ENCODE measurements at regions not wholly inside any gene's neighbourhood (a gene's known extent, or its start where the extent isn't known, plus 50 kb on each side); places are given as distances from the start of the nearest gene placed in this dataset.
A peak's percentile ranks its signal among the peaks of the same experiment; 100 is the strongest.

DNA sequence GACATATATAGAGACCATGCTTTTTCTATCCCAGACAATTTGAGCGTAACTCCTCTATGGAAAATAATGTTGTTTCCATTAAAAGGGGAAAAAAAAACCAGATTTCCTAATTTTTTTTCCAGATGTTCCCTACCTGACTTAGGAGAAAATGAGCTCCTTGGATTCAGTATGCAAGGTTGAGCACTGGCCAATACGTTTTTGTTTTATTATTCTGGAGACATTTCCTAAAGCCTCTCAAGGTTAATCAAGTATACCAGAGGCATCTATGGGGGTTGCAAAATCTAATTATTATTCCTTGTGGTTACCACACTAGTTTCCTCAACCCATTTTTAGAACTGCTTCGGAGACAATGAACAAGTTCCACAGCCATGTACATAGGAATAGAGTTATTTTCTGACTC is 291.3 kb downstream of the SLC16A7 start:
- H3K4me3 ChIP-seq, result no peak overlapping the region
- no peak for DNase-seq
- H4K20me1 ChIP-seq (ENCODE audit: insufficient read depth), result no peaks in the 10 kb centered on the region
- no peaks in the 10 kb centered on the region for H3K9me2 ChIP-seq (ENCODE audit: insufficient read depth)
- in situ Hi-C loops (cut with MboI), result no loop called here
- H3K36me3 ChIP-seq (ENCODE audit: low read depth), result no peaks in the 10 kb centered on the region
- H3K4me2 ChIP-seq (ENCODE audit: unreplicated experiment), result no peak overlapping the region
- H3K27me3 ChIP-seq (replicated peaks; ENCODE audit: insufficient read depth), result no peaks in the 10 kb centered on the region
- H3K9ac ChIP-seq, result no peak overlapping the region
- no peaks in the 10 kb centered on the region for H3K79me2 ChIP-seq (ENCODE audit: insufficient read depth)
- H3K4me1 ChIP-seq (ENCODE audit: insufficient read depth), result no peaks in the 10 kb centered on the region
- H3F3A ChIP-seq (ENCODE audit: insufficient read depth), result no peaks in the 10 kb centered on the region
- TF ChIP-seq EZH2 (IDR thresholded peaks at IDR 0.05; ENCODE audit: insufficient read depth, poor library complexity, severe bottlenecking), result no peak
- no peak for TF ChIP-seq EZH2phosphoT487 (IDR thresholded peaks at IDR 0.05; ENCODE audit: insufficient read depth, low read depth)
- H2AFZ ChIP-seq, result no peak overlapping the region
- 72 to 77% methylated on average over 3 of the region's 3 CpGs for WGBS, 2 experiments (ENCODE audit: low coverage in 1 of 2, low lambda C conversion rate in 2 of 2, missing lambda C conversion rate in 2 of 2)
- no peak overlapping the region for H3K27ac ChIP-seq
- no peaks in the 10 kb centered on the region for H3K9me3 ChIP-seq (ENCODE audit: low read depth)

DNA sequence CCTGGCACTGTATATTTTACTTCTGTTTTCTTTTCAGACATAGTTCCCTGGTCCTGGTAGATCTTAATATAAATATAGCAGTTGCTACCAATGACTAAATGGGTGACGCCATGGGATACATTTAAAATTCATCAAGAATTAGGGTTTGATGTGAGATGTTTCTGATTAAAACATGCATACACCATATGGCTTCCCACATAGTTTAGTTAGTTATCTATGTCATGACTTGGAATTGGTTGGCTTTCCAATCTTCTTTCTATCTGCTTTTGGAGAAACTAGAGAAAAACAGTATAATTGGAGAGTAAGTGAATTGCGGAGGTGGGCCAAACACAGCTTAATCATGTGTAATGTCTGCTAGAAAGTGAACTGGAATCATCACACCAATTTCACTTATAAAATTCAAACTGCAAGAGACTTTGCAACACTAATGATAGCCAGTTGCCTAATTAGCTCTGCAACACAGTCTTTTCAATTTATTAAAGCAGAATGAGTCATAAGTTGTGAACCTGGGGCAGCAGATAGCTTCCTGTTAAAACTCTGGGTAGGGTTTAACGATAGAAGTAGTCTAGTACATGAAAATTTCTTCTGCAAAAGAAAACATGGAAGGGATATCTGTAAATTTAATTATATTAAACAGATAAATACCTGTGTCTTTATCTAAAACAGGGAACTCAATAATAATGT is 295.2 kb downstream of the SLC16A7 start:
- Histone ChIP-seq H3K4me3 (no peak overlapping the region), H2AFZ (no peak overlapping the region), H3K4me2 (ENCODE audit: unreplicated experiment) (no peak overlapping the region), H3K27me3 (replicated peaks; ENCODE audit: insufficient read depth) (no peaks in the 10 kb centered on the region), H3K27ac (no peak overlapping the region), H3K9me3 (ENCODE audit: low read depth) (no peaks in the 10 kb centered on the region), H4K20me1 (ENCODE audit: insufficient read depth) (no peaks in the 10 kb centered on the region), H3K79me2 (ENCODE audit: insufficient read depth) (no peaks in the 10 kb centered on the region), H3K9me2 (ENCODE audit: insufficient read depth) (no peaks in the 10 kb centered on the region), H3K9ac (no peak overlapping the region), H3K36me3 (ENCODE audit: low read depth) (no peaks in the 10 kb centered on the region), H3F3A (ENCODE audit: insufficient read depth) (no peaks in the 10 kb centered on the region), H3K4me1 (ENCODE audit: insufficient read depth) (no peaks in the 10 kb centered on the region)
- DNase-seq, result no peak
- WGBS, 2 experiments (ENCODE audit: low coverage in 1 of 2, low lambda C conversion rate in 2 of 2, missing lambda C conversion rate in 2 of 2), result 53 to 54% methylated on average over 3 of the region's 3 CpGs
- in situ Hi-C loops (cut with MboI), result no loop called here
- TF ChIP-seq EZH2 (IDR thresholded peaks at IDR 0.05; ENCODE audit: insufficient read depth, poor library complexity, severe bottlenecking), result no peak
- TF ChIP-seq EZH2phosphoT487 (IDR thresholded peaks at IDR 0.05; ENCODE audit: insufficient read depth, low read depth), result no peak

DNA sequence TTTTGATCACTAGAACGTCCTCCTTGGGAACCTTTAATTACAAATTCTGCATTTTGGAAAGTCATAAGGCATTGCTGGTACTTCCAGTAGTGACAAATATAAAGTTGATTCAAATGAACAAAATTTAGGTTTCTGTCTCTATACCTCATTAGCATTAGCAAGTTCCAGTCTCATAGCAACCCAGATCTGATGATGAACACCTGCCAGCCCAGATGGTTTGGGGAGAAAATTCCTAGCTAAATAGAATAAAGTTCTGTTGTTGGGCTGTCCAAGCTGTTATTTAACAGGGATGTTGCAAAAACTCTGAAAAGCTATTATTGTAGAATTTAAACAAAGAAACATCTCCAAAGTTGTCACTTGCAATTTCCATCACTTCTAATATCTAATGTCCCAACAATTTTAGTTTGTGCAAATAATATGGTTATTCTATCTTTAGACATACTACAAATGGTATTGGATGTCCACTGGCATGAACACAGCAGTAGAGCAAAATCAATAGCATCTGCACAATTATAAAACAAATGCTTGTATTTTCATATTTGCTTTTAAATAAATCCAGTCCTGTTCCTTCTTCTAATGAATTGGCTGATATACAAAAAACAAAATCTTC is 299.4 kb downstream of the SLC16A7 start:
- no peaks in the 10 kb centered on the region for H4K20me1 ChIP-seq (ENCODE audit: insufficient read depth)
- H3K9ac ChIP-seq, result no peak overlapping the region
- H3K9me2 ChIP-seq (ENCODE audit: insufficient read depth), result no peaks in the 10 kb centered on the region
- WGBS, 2 experiments (ENCODE audit: low coverage in 1 of 2, low lambda C conversion rate in 2 of 2, missing lambda C conversion rate in 2 of 2), result 15 to 33% methylated on average over 1 of the region's 1 CpG
- no peaks in the 10 kb centered on the region for H3K27me3 ChIP-seq (replicated peaks; ENCODE audit: insufficient read depth)
- H3K79me2 ChIP-seq (ENCODE audit: insufficient read depth), result no peaks in the 10 kb centered on the region
- in situ Hi-C loops (cut with MboI), result no loop called here
- no peak overlapping the region for H3K4me2 ChIP-seq (ENCODE audit: unreplicated experiment)
- no peak overlapping the region for H3K27ac ChIP-seq
- H3K4me1 ChIP-seq (ENCODE audit: insufficient read depth), result no peaks in the 10 kb centered on the region
- H3K4me3 ChIP-seq, result no peak overlapping the region
- TF ChIP-seq EZH2phosphoT487 (IDR thresholded peaks at IDR 0.05; ENCODE audit: insufficient read depth, low read depth) (no peak), EZH2 (IDR thresholded peaks at IDR 0.05; ENCODE audit: insufficient read depth, poor library complexity, severe bottlenecking) (no peak)
- H3K36me3 ChIP-seq (ENCODE audit: low read depth), result no peaks in the 10 kb centered on the region
- no peak for DNase-seq
- H2AFZ ChIP-seq, result no peak overlapping the region
- no peaks in the 10 kb centered on the region for H3F3A ChIP-seq (ENCODE audit: insufficient read depth)
- no peaks in the 10 kb centered on the region for H3K9me3 ChIP-seq (ENCODE audit: low read depth)

DNA sequence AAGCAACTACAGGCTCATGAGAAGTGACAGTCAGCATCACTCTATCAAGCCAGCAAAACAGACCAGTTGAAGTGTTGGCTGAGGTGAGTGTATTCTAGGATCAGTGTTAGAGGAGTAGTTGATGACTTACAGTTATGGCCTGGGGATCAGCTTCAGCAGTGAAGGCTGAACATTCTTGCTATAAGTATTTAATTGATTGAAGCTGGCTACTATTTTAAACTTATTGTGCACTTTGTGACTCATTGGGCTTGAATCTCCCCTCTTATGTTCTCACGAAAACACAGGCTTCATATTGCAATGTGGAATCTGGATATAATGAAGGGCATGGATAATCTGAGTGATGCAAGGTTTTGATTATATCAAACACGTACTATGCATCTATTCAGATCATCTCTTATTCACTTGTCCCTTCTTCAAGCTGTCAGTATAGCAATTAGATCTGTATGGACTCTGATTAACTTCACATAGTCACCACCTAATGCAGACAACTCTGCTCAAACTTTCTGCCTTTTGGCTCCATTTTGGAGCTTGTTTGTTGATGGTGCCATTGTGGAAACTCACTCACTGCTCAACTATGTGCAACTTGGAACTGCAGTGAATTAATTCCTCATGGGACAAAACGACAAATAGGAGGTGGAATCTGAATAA is 309.2 kb downstream of the SLC16A7 start:
- no peaks in the 10 kb centered on the region for H4K20me1 ChIP-seq (ENCODE audit: insufficient read depth)
- H3K4me1 ChIP-seq (ENCODE audit: insufficient read depth), result peaks cover 23% of the 10 kb centered on the region
- no peaks in the 10 kb centered on the region for H3K79me2 ChIP-seq (ENCODE audit: insufficient read depth)
- no peaks in the 10 kb centered on the region for H3K36me3 ChIP-seq (ENCODE audit: low read depth)
- peak overlapping the region; percentile 67 for H3K27ac ChIP-seq
- 0 to 1% methylated on average over 3 of the region's 3 CpGs for WGBS, 2 experiments (ENCODE audit: low coverage in 1 of 2, low lambda C conversion rate in 2 of 2, missing lambda C conversion rate in 2 of 2)
- no peaks in the 10 kb centered on the region for H3K27me3 ChIP-seq (replicated peaks; ENCODE audit: insufficient read depth)
- TF ChIP-seq EZH2phosphoT487 (IDR thresholded peaks at IDR 0.05; ENCODE audit: insufficient read depth, low read depth) (peak; percentile 69; the same call in 1 of the 2 replicates), EZH2 (IDR thresholded peaks at IDR 0.05; ENCODE audit: insufficient read depth, poor library complexity, severe bottlenecking) (no peak)
- H3K9me2 ChIP-seq (ENCODE audit: insufficient read depth), result no peaks in the 10 kb centered on the region
- H3K4me2 ChIP-seq (ENCODE audit: unreplicated experiment), result peak overlapping the region; percentile 66
- in situ Hi-C loops (cut with MboI), result no loop called here
- no peaks in the 10 kb centered on the region for H3K9me3 ChIP-seq (ENCODE audit: low read depth)
- H2AFZ ChIP-seq, result peak overlapping the region; percentile 40
- no peak overlapping the region for H3K9ac ChIP-seq
- DNase-seq, result peak; percentile 90
- peaks cover 23% of the 10 kb centered on the region for H3F3A ChIP-seq (ENCODE audit: insufficient read depth)
- H3K4me3 ChIP-seq, result peak overlapping the region; percentile 23
